ENCODE measurements at regions not wholly inside any gene's neighbourhood (a gene's known extent, or its start where the extent isn't known, plus 50 kb on each side); places are given as distances from the start of the nearest gene placed in this dataset.
A peak's percentile ranks its signal among the peaks of the same experiment; 100 is the strongest.
"Not testable (repeated sequence)": the region's sequence is repeated elsewhere in the genome, so short reads cannot be mapped to it uniquely, and the experiment has no call there.

GRCh38 chr21:28590676-28591075 lies 402.0 kb downstream of the LTN1 start:
- no peaks in the 10 kb centered on the region for H3K9me3 ChIP-seq (ENCODE audit: low read length)
- no peaks in the 10 kb centered on the region; the same call in 1 of the 2 replicates for H3K27me3 ChIP-seq (ENCODE audit: low read length)
- H2AFZ ChIP-seq (ENCODE audit: low read length), result no peak overlapping the region
- no peaks in the 10 kb centered on the region for H4K20me1 ChIP-seq (ENCODE audit: insufficient read depth, low read depth, low read length)
- no peak overlapping the region for H3K9ac ChIP-seq (ENCODE audit: low read length)
- DNase-seq, result peak; percentile 20
- no peaks in the 10 kb centered on the region for H3K79me2 ChIP-seq (ENCODE audit: low read length)
- H3K9me2 ChIP-seq (replicated peaks; ENCODE audit: insufficient read depth, low read length), result no peaks in the 10 kb centered on the region
- H3K27ac ChIP-seq (ENCODE audit: low read length), result no peak overlapping the region
- no peak overlapping the region for H3K4me2 ChIP-seq (ENCODE audit: low read depth, low read length, poor library complexity, severe bottlenecking)
- no peak overlapping the region for H3K4me3 ChIP-seq (ENCODE audit: low read length)
- no peaks in the 10 kb centered on the region for H3K36me3 ChIP-seq (ENCODE audit: insufficient read depth, low read length)
- no peaks in the 10 kb centered on the region for H3K4me1 ChIP-seq (ENCODE audit: low read length)

GRCh38 chr21:28590026-28590425 lies 402.7 kb downstream of the LTN1 start:
- Histone ChIP-seq H2AFZ (ENCODE audit: low read length) (no peak overlapping the region), H3K9ac (ENCODE audit: low read length) (no peak overlapping the region), H3K9me2 (replicated peaks; ENCODE audit: insufficient read depth, low read length) (no peaks in the 10 kb centered on the region), H3K4me2 (ENCODE audit: low read depth, low read length, poor library complexity, severe bottlenecking) (no peak overlapping the region), H3K36me3 (ENCODE audit: insufficient read depth, low read length) (no peaks in the 10 kb centered on the region), H3K9me3 (ENCODE audit: low read length) (no peaks in the 10 kb centered on the region), H3K79me2 (ENCODE audit: low read length) (no peaks in the 10 kb centered on the region), H4K20me1 (ENCODE audit: insufficient read depth, low read depth, low read length) (no peaks in the 10 kb centered on the region), H3K27me3 (ENCODE audit: low read length) (no peaks in the 10 kb centered on the region; the same call in 1 of the 2 replicates), H3K4me1 (ENCODE audit: low read length) (no peaks in the 10 kb centered on the region), H3K4me3 (ENCODE audit: low read length) (no peak overlapping the region), H3K27ac (ENCODE audit: low read length) (no peak overlapping the region)
- DNase-seq, result peak; percentile 14

DNA sequence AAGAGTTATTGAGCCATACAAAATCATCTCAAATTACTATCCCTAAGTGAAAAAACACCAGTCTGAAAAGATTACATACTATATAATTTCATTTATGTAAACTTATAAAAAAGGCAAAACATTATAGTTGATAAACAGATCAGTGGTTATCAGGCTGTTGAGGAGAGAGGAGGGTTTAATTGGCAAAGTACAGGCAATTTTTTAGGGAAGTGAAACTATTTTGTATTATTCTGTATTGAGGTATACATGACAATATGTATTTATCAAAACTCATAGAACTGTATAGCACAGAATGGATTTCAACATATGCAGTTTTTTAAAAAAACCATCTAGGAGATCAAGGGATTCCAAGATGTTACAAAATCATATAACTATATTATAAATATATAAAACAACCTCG lies 403.7 kb downstream of the LTN1 start:
- Histone ChIP-seq H3K36me3 (ENCODE audit: insufficient read depth, low read length) (no peaks in the 10 kb centered on the region), H3K9ac (ENCODE audit: low read length) (no peak overlapping the region), H3K4me2 (ENCODE audit: low read depth, low read length, poor library complexity, severe bottlenecking) (no peak overlapping the region), H3K27me3 (ENCODE audit: low read length) (no peaks in the 10 kb centered on the region; the same call in 1 of the 2 replicates), H3K4me3 (ENCODE audit: low read length) (no peak overlapping the region), H3K27ac (ENCODE audit: low read length) (no peak overlapping the region), H3K9me2 (replicated peaks; ENCODE audit: insufficient read depth, low read length) (no peaks in the 10 kb centered on the region), H3K9me3 (ENCODE audit: low read length) (no peaks in the 10 kb centered on the region), H4K20me1 (ENCODE audit: insufficient read depth, low read depth, low read length) (no peaks in the 10 kb centered on the region), H3K4me1 (ENCODE audit: low read length) (no peaks in the 10 kb centered on the region), H2AFZ (ENCODE audit: low read length) (no peak overlapping the region), H3K79me2 (ENCODE audit: low read length) (no peaks in the 10 kb centered on the region)
- DNase-seq, result peak; percentile 45

DNA sequence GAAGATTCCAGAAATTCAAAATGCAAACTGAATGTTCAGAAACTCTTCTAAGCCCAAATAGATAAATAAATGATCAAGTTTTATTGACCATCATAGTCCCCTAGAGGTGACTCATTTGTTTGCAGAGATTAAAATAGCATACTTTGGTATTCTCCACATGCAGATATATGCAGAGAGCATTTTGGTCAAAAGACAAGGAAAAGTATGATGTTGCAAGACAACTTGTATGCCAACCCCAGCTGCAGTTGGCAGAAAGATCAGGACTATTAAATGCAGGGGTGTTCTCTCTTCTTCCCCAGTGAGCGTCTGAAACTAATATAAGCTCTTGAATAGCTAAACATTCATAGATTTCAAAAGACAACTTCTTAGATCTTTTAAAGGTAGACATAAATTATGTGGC lies 404.9 kb downstream of the LTN1 start:
- H3K9me2 ChIP-seq (replicated peaks; ENCODE audit: insufficient read depth, low read length), result no peaks in the 10 kb centered on the region
- H3K9me3 ChIP-seq (ENCODE audit: low read length), result no peaks in the 10 kb centered on the region
- H3K27ac ChIP-seq (ENCODE audit: low read length), result no peak overlapping the region
- no peak for DNase-seq
- H4K20me1 ChIP-seq (ENCODE audit: insufficient read depth, low read depth, low read length), result no peaks in the 10 kb centered on the region
- no peaks in the 10 kb centered on the region; the same call in 1 of the 2 replicates for H3K27me3 ChIP-seq (ENCODE audit: low read length)
- H3K79me2 ChIP-seq (ENCODE audit: low read length), result no peaks in the 10 kb centered on the region
- H2AFZ ChIP-seq (ENCODE audit: low read length), result no peak overlapping the region
- no peak overlapping the region for H3K4me3 ChIP-seq (ENCODE audit: low read length)
- H3K4me2 ChIP-seq (ENCODE audit: low read depth, low read length, poor library complexity, severe bottlenecking), result no peak overlapping the region
- no peak overlapping the region for H3K9ac ChIP-seq (ENCODE audit: low read length)
- H3K36me3 ChIP-seq (ENCODE audit: insufficient read depth, low read length), result no peaks in the 10 kb centered on the region
- no peaks in the 10 kb centered on the region for H3K4me1 ChIP-seq (ENCODE audit: low read length)

GRCh38 chr21:28581976-28582375 lies 410.7 kb downstream of the LTN1 start:
- Histone ChIP-seq H3K27ac (ENCODE audit: low read length) (no peak overlapping the region), H3K4me3 (ENCODE audit: low read length) (no peak overlapping the region), H4K20me1 (ENCODE audit: insufficient read depth, low read depth, low read length) (no peaks in the 10 kb centered on the region), H3K79me2 (ENCODE audit: low read length) (no peaks in the 10 kb centered on the region), H3K4me2 (ENCODE audit: low read depth, low read length, poor library complexity, severe bottlenecking) (no peak overlapping the region), H3K9ac (ENCODE audit: low read length) (no peak overlapping the region), H3K9me2 (replicated peaks; ENCODE audit: insufficient read depth, low read length) (no peaks in the 10 kb centered on the region), H3K4me1 (ENCODE audit: low read length) (no peaks in the 10 kb centered on the region; the same call in 1 of the 2 replicates), H3K27me3 (ENCODE audit: low read length) (no peaks in the 10 kb centered on the region; the same call in 1 of the 2 replicates), H2AFZ (ENCODE audit: low read length) (no peak overlapping the region), H3K9me3 (ENCODE audit: low read length) (no peaks in the 10 kb centered on the region), H3K36me3 (ENCODE audit: insufficient read depth, low read length) (no peaks in the 10 kb centered on the region)
- peak; percentile 34 for DNase-seq

DNA sequence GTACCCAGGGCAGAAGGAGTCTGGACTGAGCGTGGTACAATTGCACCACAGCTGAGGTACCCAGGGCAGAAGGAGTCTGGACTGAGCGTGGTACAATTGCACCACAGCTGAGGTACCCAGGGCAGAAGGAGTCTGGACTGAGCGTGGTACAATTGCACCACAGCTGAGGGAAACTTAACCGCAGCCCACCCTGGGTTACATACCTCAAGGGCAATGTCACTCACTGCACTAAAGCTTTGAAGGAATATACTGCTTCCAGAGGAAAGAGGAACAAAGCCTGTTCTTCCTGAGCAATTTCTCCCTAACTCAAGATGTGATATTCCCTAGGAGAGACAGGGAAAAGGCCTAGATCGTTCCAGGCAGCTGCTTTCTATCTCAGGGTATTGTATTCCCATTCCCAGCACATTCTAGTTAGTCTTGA lies 411.4 kb downstream of the LTN1 start:
- not testable (repeated sequence) for DNase-seq; H3K4me1 ChIP-seq (ENCODE audit: low read length); H3K36me3 ChIP-seq (ENCODE audit: insufficient read depth, low read length); H3K79me2 ChIP-seq (ENCODE audit: low read length); H3K4me2 ChIP-seq (ENCODE audit: low read depth, low read length, poor library complexity, severe bottlenecking); H3K9me2 ChIP-seq (replicated peaks; ENCODE audit: insufficient read depth, low read length); H3K9ac ChIP-seq (ENCODE audit: low read length); H3K9me3 ChIP-seq (ENCODE audit: low read length); H3K4me3 ChIP-seq (ENCODE audit: low read length); H3K27me3 ChIP-seq (ENCODE audit: low read length); H4K20me1 ChIP-seq (ENCODE audit: insufficient read depth, low read depth, low read length); H3K27ac ChIP-seq (ENCODE audit: low read length); H2AFZ ChIP-seq (ENCODE audit: low read length)

GRCh38 chr21:28580585-28580984 lies 412.1 kb downstream of the LTN1 start:
- Histone ChIP-seq H3K9me2 (replicated peaks; ENCODE audit: insufficient read depth, low read length) (no peaks in the 10 kb centered on the region), H3K9me3 (ENCODE audit: low read length) (no peaks in the 10 kb centered on the region), H4K20me1 (ENCODE audit: insufficient read depth, low read depth, low read length) (no peaks in the 10 kb centered on the region), H3K9ac (ENCODE audit: low read length) (no peak overlapping the region), H2AFZ (ENCODE audit: low read length) (no peak overlapping the region), H3K4me2 (ENCODE audit: low read depth, low read length, poor library complexity, severe bottlenecking) (no peak overlapping the region), H3K27ac (ENCODE audit: low read length) (no peak overlapping the region), H3K4me3 (ENCODE audit: low read length) (no peak overlapping the region), H3K27me3 (ENCODE audit: low read length) (no peaks in the 10 kb centered on the region), H3K36me3 (ENCODE audit: insufficient read depth, low read length) (no peaks in the 10 kb centered on the region), H3K79me2 (ENCODE audit: low read length) (no peaks in the 10 kb centered on the region), H3K4me1 (ENCODE audit: low read length) (no peaks in the 10 kb centered on the region; the same call in 1 of the 2 replicates)
- DNase-seq, result no peak

DNA sequence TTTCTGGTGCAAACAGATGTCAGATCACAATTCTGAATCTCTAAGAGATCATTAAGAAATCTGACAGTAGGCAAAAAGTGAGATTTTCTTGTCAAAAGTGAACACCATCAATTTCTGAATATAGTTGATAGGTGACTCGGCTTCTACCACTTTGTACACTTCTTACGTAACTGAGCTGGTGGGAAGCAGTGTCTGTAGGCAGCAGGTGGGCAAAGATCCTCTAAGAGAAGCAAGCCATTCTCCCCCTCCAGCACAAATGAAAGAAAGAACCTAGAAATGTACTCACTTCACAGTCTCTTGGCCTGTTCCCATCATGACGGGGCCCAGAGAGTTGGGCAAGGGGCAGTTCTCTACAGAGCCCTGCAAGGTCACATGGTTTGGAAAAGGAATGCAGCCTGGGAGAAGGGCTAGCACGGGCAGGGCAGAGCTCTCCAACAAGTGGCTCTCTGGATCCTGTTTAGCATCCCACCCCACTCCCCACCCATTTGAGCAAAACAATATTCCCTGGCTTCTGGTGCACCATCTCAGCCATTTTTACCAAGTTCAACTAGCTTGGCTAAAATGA lies 412.6 kb downstream of the LTN1 start:
- Histone ChIP-seq H3K27me3 (ENCODE audit: low read length) (no peaks in the 10 kb centered on the region), H4K20me1 (ENCODE audit: insufficient read depth, low read depth, low read length) (no peaks in the 10 kb centered on the region), H3K4me1 (ENCODE audit: low read length) (no peaks in the 10 kb centered on the region; the same call in 1 of the 2 replicates), H3K9ac (ENCODE audit: low read length) (no peak overlapping the region), H3K4me2 (ENCODE audit: low read depth, low read length, poor library complexity, severe bottlenecking) (no peak overlapping the region), H3K9me3 (ENCODE audit: low read length) (no peaks in the 10 kb centered on the region), H2AFZ (ENCODE audit: low read length) (no peak overlapping the region), H3K9me2 (replicated peaks; ENCODE audit: insufficient read depth, low read length) (no peaks in the 10 kb centered on the region), H3K79me2 (ENCODE audit: low read length) (no peaks in the 10 kb centered on the region), H3K36me3 (ENCODE audit: insufficient read depth, low read length) (no peaks in the 10 kb centered on the region), H3K27ac (ENCODE audit: low read length) (no peak overlapping the region), H3K4me3 (ENCODE audit: low read length) (no peak overlapping the region)
- peak; percentile 27 for DNase-seq
